ENCODE measurements at regions not wholly inside any gene's neighbourhood (a gene's known extent, or its start where the extent isn't known, plus 50 kb on each side); places are given as distances from the start of the nearest gene placed in this dataset.

DNA sequence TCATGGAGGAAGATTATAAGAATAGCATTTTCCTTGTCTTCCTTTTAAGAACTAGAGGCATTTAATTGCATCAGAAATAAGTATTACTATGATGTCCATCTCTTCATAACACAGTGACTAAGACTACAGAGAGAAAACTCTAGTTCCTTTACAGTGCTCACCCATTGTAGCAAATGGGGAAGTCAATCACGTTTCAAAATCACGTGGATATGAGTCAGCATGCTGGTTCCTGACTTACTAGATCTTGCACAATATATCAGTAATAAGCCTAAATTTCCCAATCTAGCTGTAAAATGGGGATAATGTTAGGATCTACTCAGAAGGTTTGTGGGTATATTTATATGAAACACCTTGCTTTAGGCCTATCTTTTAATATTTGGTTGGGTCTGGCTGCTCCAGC, 254.8 kb upstream of the EOMES start:
- Histone ChIP-seq H3K36me3 (ENCODE audit: insufficient read depth, low read length) (no peaks in the 10 kb centered on the region), H3K9me3 (ENCODE audit: low read length) (no peaks in the 10 kb centered on the region), H4K20me1 (ENCODE audit: insufficient read depth, low read depth, low read length) (no peaks in the 10 kb centered on the region), H3K4me3 (ENCODE audit: low read length) (no peak overlapping the region), H3K27me3 (ENCODE audit: low read length) (no peaks in the 10 kb centered on the region), H3K9me2 (replicated peaks; ENCODE audit: insufficient read depth, low read length) (no peaks in the 10 kb centered on the region; the same call in 1 of the 2 replicates), H3K9ac (ENCODE audit: low read length) (no peak overlapping the region), H3K27ac (ENCODE audit: low read length) (no peak overlapping the region), H3K79me2 (ENCODE audit: low read length) (no peaks in the 10 kb centered on the region), H2AFZ (ENCODE audit: low read length) (no peak overlapping the region), H3K4me1 (ENCODE audit: low read length) (0 out of 2 replicates have a peak, but pooled peaks cover 3% of the 10 kb centered on the region), H3K4me2 (ENCODE audit: low read depth, low read length, poor library complexity, severe bottlenecking) (no peak overlapping the region)
- peak; percentile 55 for DNase-seq

DNA sequence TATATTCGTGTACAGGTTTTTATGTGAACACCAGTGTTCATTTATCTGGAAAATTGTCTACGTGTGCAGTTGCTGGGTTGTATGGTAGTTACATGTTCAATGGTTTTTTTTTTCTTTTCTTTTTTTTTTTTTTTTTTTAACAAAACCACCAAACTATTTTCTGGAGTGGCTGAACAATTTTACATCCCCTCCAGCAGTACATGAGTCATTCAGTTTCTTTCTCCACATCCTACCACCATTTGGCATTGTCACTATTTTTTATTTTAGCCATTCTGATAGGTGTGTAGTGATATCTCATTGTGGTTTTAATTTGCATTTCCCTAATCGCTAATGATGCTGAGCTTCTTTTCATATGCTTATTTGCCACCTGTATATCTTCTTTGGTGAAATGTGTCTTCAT, 256.3 kb upstream of the EOMES start:
- no peak overlapping the region for H3K9ac ChIP-seq (ENCODE audit: low read length)
- no peaks in the 10 kb centered on the region for H3K36me3 ChIP-seq (ENCODE audit: insufficient read depth, low read length)
- no peak overlapping the region for H3K4me3 ChIP-seq (ENCODE audit: low read length)
- H3K4me1 ChIP-seq (ENCODE audit: low read length) = 0 out of 2 replicates have a peak, but pooled peaks cover 3% of the 10 kb centered on the region
- H3K9me3 ChIP-seq (ENCODE audit: low read length) = no peaks in the 10 kb centered on the region
- no peak overlapping the region for H2AFZ ChIP-seq (ENCODE audit: low read length)
- no peak for DNase-seq
- no peaks in the 10 kb centered on the region for H3K79me2 ChIP-seq (ENCODE audit: low read length)
- no peak overlapping the region for H3K4me2 ChIP-seq (ENCODE audit: low read depth, low read length, poor library complexity, severe bottlenecking)
- H3K27ac ChIP-seq (ENCODE audit: low read length) = no peak overlapping the region
- no peaks in the 10 kb centered on the region for H3K27me3 ChIP-seq (ENCODE audit: low read length)
- H4K20me1 ChIP-seq (ENCODE audit: insufficient read depth, low read depth, low read length) = no peaks in the 10 kb centered on the region
- no peaks in the 10 kb centered on the region; the same call in 1 of the 2 replicates for H3K9me2 ChIP-seq (replicated peaks; ENCODE audit: insufficient read depth, low read length)

DNA sequence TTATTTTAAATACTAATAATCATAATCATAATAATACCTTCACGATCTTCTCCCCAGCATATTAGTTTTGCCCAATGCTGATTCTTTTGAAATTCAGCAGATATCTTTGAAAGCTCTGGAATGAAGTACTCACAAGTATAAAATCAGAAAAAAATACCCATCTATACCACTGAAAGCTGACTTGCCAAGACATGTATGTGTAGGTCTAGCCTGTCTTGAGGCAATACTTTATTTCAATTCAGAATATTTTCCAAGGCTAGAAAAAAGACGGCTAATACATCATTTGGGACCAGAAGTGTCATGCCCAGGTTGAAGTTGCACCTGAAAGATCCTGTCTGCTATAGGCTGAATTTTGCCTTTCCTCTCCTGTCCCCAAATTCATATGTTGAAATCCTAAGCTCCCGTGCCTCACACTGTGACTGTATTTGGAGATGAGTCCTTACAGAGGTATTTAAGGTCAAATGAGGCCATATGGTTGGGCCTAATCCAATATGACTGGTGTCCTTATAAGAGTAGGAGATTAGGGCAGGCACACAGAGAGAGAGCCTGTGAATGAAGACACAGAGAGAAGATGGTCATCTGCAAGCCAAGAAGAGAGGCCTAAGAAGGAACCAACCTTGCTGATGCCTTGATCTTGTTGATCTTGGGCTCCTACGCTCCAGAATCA, 255.9 kb upstream of the CMC1 start:
- Histone ChIP-seq H4K20me1 (ENCODE audit: insufficient read depth, low read depth, low read length) (no peaks in the 10 kb centered on the region), H3K79me2 (ENCODE audit: low read length) (no peaks in the 10 kb centered on the region)

DNA sequence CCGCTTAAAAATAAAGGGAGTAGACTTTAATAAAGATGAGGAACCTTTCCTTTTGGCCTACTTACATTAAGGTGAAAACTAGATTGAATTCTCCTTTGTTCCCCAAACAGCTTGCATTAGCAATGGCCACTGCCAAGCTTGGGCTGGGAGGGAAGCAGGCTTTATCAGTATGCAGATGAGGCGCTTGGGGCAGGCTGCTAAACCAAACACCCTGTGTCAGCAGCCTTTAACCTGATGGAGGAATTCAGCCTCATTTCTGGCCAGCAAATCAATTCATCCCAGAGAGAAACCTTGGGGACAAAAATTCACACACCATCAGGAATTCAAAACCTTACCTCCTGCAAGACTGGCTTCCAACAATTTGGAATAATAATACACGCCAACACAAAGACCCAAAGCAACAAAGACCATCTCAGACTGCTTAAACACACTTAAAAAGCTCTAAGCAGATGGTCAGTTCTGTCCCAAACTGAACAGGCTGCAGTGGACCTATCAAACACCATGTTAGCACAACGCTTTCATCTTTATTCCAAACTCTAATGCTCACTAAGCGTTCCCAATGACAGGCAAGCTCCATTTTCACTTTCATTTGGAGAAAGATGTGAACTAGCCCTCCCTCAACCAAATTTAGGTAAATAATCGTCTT, 255.1 kb upstream of the CMC1 start:
- Histone ChIP-seq H3K36me3 (ENCODE audit: insufficient read depth, low read length) (no peaks in the 10 kb centered on the region), H3K9me3 (ENCODE audit: low read length) (no peaks in the 10 kb centered on the region), H3K4me3 (ENCODE audit: low read length) (no peak overlapping the region), H3K4me1 (ENCODE audit: low read length) (no peaks in the 10 kb centered on the region), H2AFZ (ENCODE audit: low read length) (no peak overlapping the region), H3K27ac (ENCODE audit: low read length) (no peak overlapping the region), H3K9ac (ENCODE audit: low read length) (no peak overlapping the region), H4K20me1 (ENCODE audit: insufficient read depth, low read depth, low read length) (no peaks in the 10 kb centered on the region), H3K4me2 (ENCODE audit: low read depth, low read length, poor library complexity, severe bottlenecking) (no peak overlapping the region), H3K9me2 (replicated peaks; ENCODE audit: insufficient read depth, low read length) (no peaks in the 10 kb centered on the region; the same call in 1 of the 2 replicates), H3K79me2 (ENCODE audit: low read length) (no peaks in the 10 kb centered on the region), H3K27me3 (ENCODE audit: low read length) (no peaks in the 10 kb centered on the region)
- DNase-seq = no peak

More for the DNA sequence above, 255.9 kb upstream of the CMC1 start:
- Histone ChIP-seq H3K9me2 (replicated peaks; ENCODE audit: insufficient read depth, low read length) (no peaks in the 10 kb centered on the region; the same call in 1 of the 2 replicates), H3K36me3 (ENCODE audit: insufficient read depth, low read length) (no peaks in the 10 kb centered on the region), H2AFZ (ENCODE audit: low read length) (no peak overlapping the region), H3K9ac (ENCODE audit: low read length) (no peak overlapping the region), H3K4me3 (ENCODE audit: low read length) (no peak overlapping the region), H3K27ac (ENCODE audit: low read length) (no peak overlapping the region), H3K4me1 (ENCODE audit: low read length) (no peaks in the 10 kb centered on the region), H3K27me3 (ENCODE audit: low read length) (no peaks in the 10 kb centered on the region), H3K9me3 (ENCODE audit: low read length) (no peaks in the 10 kb centered on the region), H3K4me2 (ENCODE audit: low read depth, low read length, poor library complexity, severe bottlenecking) (no peak overlapping the region)
- DNase-seq = no peak

DNA sequence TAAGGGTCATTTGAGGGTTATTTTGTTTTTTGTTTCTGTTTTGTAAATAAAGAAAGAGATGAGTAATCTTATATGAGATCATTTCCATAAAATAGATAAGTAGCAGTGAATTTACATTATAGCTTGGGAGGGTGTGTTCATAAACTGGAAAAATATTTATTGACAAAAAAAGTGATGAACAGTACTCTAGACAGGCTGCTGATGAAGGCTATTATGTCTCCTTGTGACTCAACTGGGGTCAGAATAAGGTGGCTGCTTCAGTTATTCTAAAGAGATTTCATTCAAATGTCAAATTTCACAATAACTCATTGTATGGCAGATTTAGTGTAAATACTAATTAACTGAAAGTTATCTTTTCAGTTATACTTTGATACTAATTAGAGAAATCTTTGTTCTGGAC, 251.1 kb upstream of the CMC1 start:
- Histone ChIP-seq H2AFZ (ENCODE audit: low read length) (no peak overlapping the region), H4K20me1 (ENCODE audit: insufficient read depth, low read depth, low read length) (no peaks in the 10 kb centered on the region), H3K79me2 (ENCODE audit: low read length) (no peaks in the 10 kb centered on the region), H3K27ac (ENCODE audit: low read length) (no peak overlapping the region), H3K4me3 (ENCODE audit: low read length) (no peak overlapping the region), H3K4me1 (ENCODE audit: low read length) (no peaks in the 10 kb centered on the region), H3K9me2 (replicated peaks; ENCODE audit: insufficient read depth, low read length) (no peaks in the 10 kb centered on the region; the same call in none of the 2 replicates), H3K27me3 (ENCODE audit: low read length) (no peaks in the 10 kb centered on the region; the same call in 1 of the 2 replicates), H3K4me2 (ENCODE audit: low read depth, low read length, poor library complexity, severe bottlenecking) (no peak overlapping the region), H3K9ac (ENCODE audit: low read length) (no peak overlapping the region), H3K9me3 (ENCODE audit: low read length) (no peaks in the 10 kb centered on the region), H3K36me3 (ENCODE audit: insufficient read depth, low read length) (no peaks in the 10 kb centered on the region)
- DNase-seq = no peak

DNA sequence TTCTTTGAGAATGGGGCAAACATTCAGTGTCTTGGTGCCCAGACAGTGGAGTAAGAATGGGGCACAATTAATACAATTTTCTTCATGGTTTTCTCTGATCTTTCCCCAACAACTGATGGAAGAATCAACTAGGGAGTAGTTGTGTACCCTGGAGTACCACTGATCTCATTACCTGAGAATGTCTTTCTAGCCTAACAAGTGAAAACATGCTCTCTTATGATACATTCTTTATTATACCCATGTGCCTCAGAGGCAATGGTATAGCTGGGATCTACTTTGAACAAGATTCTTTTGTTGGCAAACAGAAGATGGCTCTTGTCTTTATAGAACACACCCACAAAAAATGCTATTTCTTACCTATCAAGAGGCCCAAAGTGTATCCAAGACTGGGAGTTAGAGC, 250.6 kb upstream of the CMC1 start:
- no peaks in the 10 kb centered on the region for H4K20me1 ChIP-seq (ENCODE audit: insufficient read depth, low read depth, low read length)
- H3K4me3 ChIP-seq (ENCODE audit: low read length) = no peak overlapping the region
- H3K9ac ChIP-seq (ENCODE audit: low read length) = no peak overlapping the region
- no peaks in the 10 kb centered on the region; the same call in 1 of the 2 replicates for H3K27me3 ChIP-seq (ENCODE audit: low read length)
- no peaks in the 10 kb centered on the region for H3K79me2 ChIP-seq (ENCODE audit: low read length)
- no peak overlapping the region for H3K4me2 ChIP-seq (ENCODE audit: low read depth, low read length, poor library complexity, severe bottlenecking)
- no peak overlapping the region for H3K27ac ChIP-seq (ENCODE audit: low read length)
- no peaks in the 10 kb centered on the region for H3K36me3 ChIP-seq (ENCODE audit: insufficient read depth, low read length)
- H2AFZ ChIP-seq (ENCODE audit: low read length) = no peak overlapping the region
- no peaks in the 10 kb centered on the region for H3K9me3 ChIP-seq (ENCODE audit: low read length)
- no peaks in the 10 kb centered on the region; the same call in none of the 2 replicates for H3K9me2 ChIP-seq (replicated peaks; ENCODE audit: insufficient read depth, low read length)
- no peaks in the 10 kb centered on the region for H3K4me1 ChIP-seq (ENCODE audit: low read length)
- DNase-seq = no peak

DNA sequence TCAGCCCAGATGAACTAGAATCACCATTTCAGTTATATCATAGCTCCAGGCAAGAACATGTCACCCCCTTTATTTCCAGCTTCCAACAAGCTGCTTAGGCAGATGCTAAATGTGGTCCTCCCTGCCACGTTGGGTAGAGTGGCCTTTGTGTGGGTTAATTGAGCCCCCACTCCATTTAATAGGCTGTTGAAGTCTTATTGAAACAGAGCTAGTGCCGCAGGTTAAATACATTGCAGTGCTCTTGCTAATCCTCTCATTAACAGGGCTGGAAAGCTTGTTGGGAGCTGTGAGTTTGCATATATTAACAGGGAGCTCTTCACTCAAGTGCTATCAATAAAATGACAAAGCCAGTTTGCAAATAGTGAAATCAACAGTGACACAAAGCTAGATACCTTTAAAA, 248.4 kb upstream of the CMC1 start:
- H3K4me1 ChIP-seq (ENCODE audit: low read length) = no peaks in the 10 kb centered on the region
- H2AFZ ChIP-seq (ENCODE audit: low read length) = no peak overlapping the region
- H3K27me3 ChIP-seq (ENCODE audit: low read length) = no peaks in the 10 kb centered on the region; the same call in 1 of the 2 replicates
- no peaks in the 10 kb centered on the region for H3K9me3 ChIP-seq (ENCODE audit: low read length)
- no peak overlapping the region for H3K9ac ChIP-seq (ENCODE audit: low read length)
- H4K20me1 ChIP-seq (ENCODE audit: insufficient read depth, low read depth, low read length) = no peaks in the 10 kb centered on the region
- H3K4me2 ChIP-seq (ENCODE audit: low read depth, low read length, poor library complexity, severe bottlenecking) = no peak overlapping the region
- H3K4me3 ChIP-seq (ENCODE audit: low read length) = no peak overlapping the region
- no peaks in the 10 kb centered on the region for H3K79me2 ChIP-seq (ENCODE audit: low read length)
- no peaks in the 10 kb centered on the region; the same call in none of the 2 replicates for H3K9me2 ChIP-seq (replicated peaks; ENCODE audit: insufficient read depth, low read length)
- H3K36me3 ChIP-seq (ENCODE audit: insufficient read depth, low read length) = no peaks in the 10 kb centered on the region
- no peak overlapping the region for H3K27ac ChIP-seq (ENCODE audit: low read length)
- no peak for DNase-seq

DNA sequence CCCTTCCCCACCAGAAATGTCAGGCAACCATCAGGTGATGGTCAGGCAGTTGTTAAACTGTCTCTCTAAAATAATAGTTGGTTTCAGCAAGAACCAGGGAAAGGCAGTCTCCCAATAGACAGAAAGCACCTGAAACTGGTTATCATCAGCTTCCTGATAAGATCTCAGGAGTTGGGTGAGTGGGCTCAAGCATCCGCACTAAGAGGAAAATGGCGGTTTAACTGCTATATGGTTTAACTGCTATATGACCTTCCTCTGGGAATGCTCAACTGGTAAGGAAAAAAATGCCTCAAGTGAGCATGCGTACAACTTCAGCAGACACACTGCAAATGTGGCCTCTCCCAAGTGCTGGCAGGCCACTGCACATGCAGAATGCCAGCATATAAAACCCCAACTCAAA, 240.8 kb upstream of the CMC1 start:
- H3K4me2 ChIP-seq (ENCODE audit: low read depth, low read length, poor library complexity, severe bottlenecking) = no peak overlapping the region
- DNase-seq = no peak
- H3K36me3 ChIP-seq (ENCODE audit: insufficient read depth, low read length) = no peaks in the 10 kb centered on the region
- no peaks in the 10 kb centered on the region for H4K20me1 ChIP-seq (ENCODE audit: insufficient read depth, low read depth, low read length)
- H3K4me1 ChIP-seq (ENCODE audit: low read length) = no peaks in the 10 kb centered on the region
- H2AFZ ChIP-seq (ENCODE audit: low read length) = no peak overlapping the region
- no peaks in the 10 kb centered on the region for H3K79me2 ChIP-seq (ENCODE audit: low read length)
- no peak overlapping the region for H3K4me3 ChIP-seq (ENCODE audit: low read length)
- no peak overlapping the region for H3K9ac ChIP-seq (ENCODE audit: low read length)
- no peak overlapping the region for H3K27ac ChIP-seq (ENCODE audit: low read length)
- H3K9me2 ChIP-seq (replicated peaks; ENCODE audit: insufficient read depth, low read length) = no peaks in the 10 kb centered on the region
- no peaks in the 10 kb centered on the region for H3K9me3 ChIP-seq (ENCODE audit: low read length)
- H3K27me3 ChIP-seq (ENCODE audit: low read length) = no peaks in the 10 kb centered on the region

Data from Karpas-422 (cell line).